ENCODE measurements at regions not wholly inside any gene's neighbourhood (a gene's known extent, or its start where the extent isn't known, plus 50 kb on each side); places are given as distances from the start of the nearest gene placed in this dataset.

- TF ChIP-seq, protein P1, sequence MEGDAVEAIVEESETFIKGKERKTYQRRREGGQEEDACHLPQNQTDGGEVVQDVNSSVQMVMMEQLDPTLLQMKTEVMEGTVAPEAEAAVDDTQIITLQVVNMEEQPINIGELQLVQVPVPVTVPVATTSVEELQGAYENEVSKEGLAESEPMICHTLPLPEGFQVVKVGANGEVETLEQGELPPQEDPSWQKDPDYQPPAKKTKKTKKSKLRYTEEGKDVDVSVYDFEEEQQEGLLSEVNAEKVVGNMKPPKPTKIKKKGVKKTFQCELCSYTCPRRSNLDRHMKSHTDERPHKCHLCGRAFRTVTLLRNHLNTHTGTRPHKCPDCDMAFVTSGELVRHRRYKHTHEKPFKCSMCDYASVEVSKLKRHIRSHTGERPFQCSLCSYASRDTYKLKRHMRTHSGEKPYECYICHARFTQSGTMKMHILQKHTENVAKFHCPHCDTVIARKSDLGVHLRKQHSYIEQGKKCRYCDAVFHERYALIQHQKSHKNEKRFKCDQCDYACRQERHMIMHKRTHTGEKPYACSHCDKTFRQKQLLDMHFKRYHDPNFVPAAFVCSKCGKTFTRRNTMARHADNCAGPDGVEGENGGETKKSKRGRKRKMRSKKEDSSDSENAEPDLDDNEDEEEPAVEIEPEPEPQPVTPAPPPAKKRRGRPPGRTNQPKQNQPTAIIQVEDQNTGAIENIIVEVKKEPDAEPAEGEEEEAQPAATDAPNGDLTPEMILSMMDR (conservative IDR thresholded peaks at IDR 0.05; ENCODE audit: low read length), result no peak
- no peak for TF ChIP-seq EZH2phosphoT487 (IDR thresholded peaks at IDR 0.05; ENCODE audit: borderline replicate concordance, low read depth, low read length)
Measured at GRCh38 chr5:86786955-86787354, 169.2 kb downstream of the COX7C start.

Data from OCI-LY7 (cell line).